ENCODE measurements at regions not wholly inside any gene's neighbourhood (a gene's known extent, or its start where the extent isn't known, plus 50 kb on each side); places are given as distances from the start of the nearest gene placed in this dataset.

DNA sequence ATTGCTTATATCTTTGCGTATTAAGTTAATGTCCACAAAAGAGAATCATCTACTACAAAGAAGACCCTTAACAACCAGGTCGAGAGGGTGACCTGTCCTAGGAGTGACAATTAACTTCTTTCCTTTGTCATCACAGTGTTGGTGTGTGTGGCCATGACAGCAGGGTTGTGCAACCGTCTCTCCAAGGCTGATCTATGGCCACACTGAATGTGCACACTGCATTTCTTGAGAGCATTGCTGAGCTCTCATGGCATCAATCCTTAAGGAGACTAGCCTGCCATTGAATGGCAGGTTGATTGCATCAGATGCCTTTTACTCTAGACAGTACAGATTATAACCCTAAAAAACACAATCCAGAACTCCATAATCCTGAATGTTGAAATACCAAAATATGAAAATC lies 86.5 kb upstream of the OLFM3 start:
- TF ChIP-seq, protein P1, sequence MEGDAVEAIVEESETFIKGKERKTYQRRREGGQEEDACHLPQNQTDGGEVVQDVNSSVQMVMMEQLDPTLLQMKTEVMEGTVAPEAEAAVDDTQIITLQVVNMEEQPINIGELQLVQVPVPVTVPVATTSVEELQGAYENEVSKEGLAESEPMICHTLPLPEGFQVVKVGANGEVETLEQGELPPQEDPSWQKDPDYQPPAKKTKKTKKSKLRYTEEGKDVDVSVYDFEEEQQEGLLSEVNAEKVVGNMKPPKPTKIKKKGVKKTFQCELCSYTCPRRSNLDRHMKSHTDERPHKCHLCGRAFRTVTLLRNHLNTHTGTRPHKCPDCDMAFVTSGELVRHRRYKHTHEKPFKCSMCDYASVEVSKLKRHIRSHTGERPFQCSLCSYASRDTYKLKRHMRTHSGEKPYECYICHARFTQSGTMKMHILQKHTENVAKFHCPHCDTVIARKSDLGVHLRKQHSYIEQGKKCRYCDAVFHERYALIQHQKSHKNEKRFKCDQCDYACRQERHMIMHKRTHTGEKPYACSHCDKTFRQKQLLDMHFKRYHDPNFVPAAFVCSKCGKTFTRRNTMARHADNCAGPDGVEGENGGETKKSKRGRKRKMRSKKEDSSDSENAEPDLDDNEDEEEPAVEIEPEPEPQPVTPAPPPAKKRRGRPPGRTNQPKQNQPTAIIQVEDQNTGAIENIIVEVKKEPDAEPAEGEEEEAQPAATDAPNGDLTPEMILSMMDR (IDR thresholded peaks at IDR 0.05) = no peak
- TF ChIP-seq POLR2A (IDR thresholded peaks at IDR 0.05) = no peak
